ENCODE measurements at regions not wholly inside any gene's neighbourhood (a gene's known extent, or its start where the extent isn't known, plus 50 kb on each side); places are given as distances from the start of the nearest gene placed in this dataset.

GRCh38 chr22:45067731-45068130, 57.9 kb upstream of the PHF21B start:
- Histone ChIP-seq H3K27ac (ENCODE audit: low read depth, low read length) (no peak overlapping the region), H3K4me2 (ENCODE audit: low read length) (no peak overlapping the region), H3K4me1 (ENCODE audit: insufficient read depth, low read length) (peaks cover 27% of the 10 kb centered on the region), H3K4me3 (ENCODE audit: insufficient read depth, low read depth, low read length) (no peak overlapping the region), H3K9me3 (ENCODE audit: insufficient read depth, low read depth, low read length) (no peaks in the 10 kb centered on the region), H3K79me2 (ENCODE audit: insufficient read depth, low read length) (no peaks in the 10 kb centered on the region), H2AFZ (ENCODE audit: low read depth, low read length) (no peak overlapping the region), H3K9ac (ENCODE audit: low read length) (no peak overlapping the region), H4K20me1 (ENCODE audit: insufficient read depth, low read length) (no peaks in the 10 kb centered on the region), H3K27me3 (ENCODE audit: insufficient read depth, low read length) (no peaks in the 10 kb centered on the region), H3K36me3 (ENCODE audit: insufficient read depth, low read length) (no peaks in the 10 kb centered on the region)
- TF ChIP-seq EZH2 (IDR thresholded peaks at IDR 0.05; ENCODE audit: insufficient read depth, low read length) (no peak), CTCF (IDR thresholded peaks at IDR 0.05; ENCODE audit: insufficient read depth, low read depth, low read length) (no peak)
- H3K4me1 Mint-ChIP-seq (ENCODE audit: low read depth, unreplicated experiment): peaks cover 17% of the 10 kb centered on the region
- peaks cover 3% of the 10 kb centered on the region for H3K9me3 Mint-ChIP-seq (ENCODE audit: unreplicated experiment)
- H3K36me3 Mint-ChIP-seq (ENCODE audit: low read depth, unreplicated experiment): peaks cover 2% of the 10 kb centered on the region
- no peak for FAIRE-seq
- peak; percentile 6 for DNase-seq (ENCODE audit: low read depth)
- H3K4me3 Mint-ChIP-seq (ENCODE audit: unreplicated experiment): no peak overlapping the region
- H3K27me3 Mint-ChIP-seq (ENCODE audit: low read depth, unreplicated experiment): peaks cover 5% of the 10 kb centered on the region
- no peak overlapping the region for H3K27ac Mint-ChIP-seq (ENCODE audit: unreplicated experiment)

- no peak overlapping the region for H3K27ac ChIP-seq (ENCODE audit: low read depth, low read length)
- no peak overlapping the region for H3K4me3 Mint-ChIP-seq (ENCODE audit: unreplicated experiment)
These were observed 60.1 kb upstream of the PHF21B start for GRCh38 chr22:45069925-45070324.

More at GRCh38 chr22:45069925-45070324, 60.1 kb upstream of the PHF21B start:
- Histone ChIP-seq H2AFZ (ENCODE audit: low read depth, low read length) (no peak overlapping the region), H3K4me3 (ENCODE audit: insufficient read depth, low read depth, low read length) (no peak overlapping the region), H3K79me2 (ENCODE audit: insufficient read depth, low read length) (no peaks in the 10 kb centered on the region), H3K9ac (ENCODE audit: low read length) (no peak overlapping the region), H3K4me2 (ENCODE audit: low read length) (no peak overlapping the region), H3K36me3 (ENCODE audit: insufficient read depth, low read length) (no peaks in the 10 kb centered on the region), H3K9me3 (ENCODE audit: insufficient read depth, low read depth, low read length) (no peaks in the 10 kb centered on the region), H3K4me1 (ENCODE audit: insufficient read depth, low read length) (peaks cover 17% of the 10 kb centered on the region), H3K27me3 (ENCODE audit: insufficient read depth, low read length) (peaks cover under 1% of the 10 kb centered on the region), H4K20me1 (ENCODE audit: insufficient read depth, low read length) (no peaks in the 10 kb centered on the region)
- TF ChIP-seq CTCF (IDR thresholded peaks at IDR 0.05; ENCODE audit: insufficient read depth, low read depth, low read length) (no peak), EZH2 (IDR thresholded peaks at IDR 0.05; ENCODE audit: insufficient read depth, low read length) (no peak)
- Mint-ChIP-seq H3K4me1 (ENCODE audit: low read depth, unreplicated experiment) (peaks cover 12% of the 10 kb centered on the region), H3K36me3 (ENCODE audit: low read depth, unreplicated experiment) (no peaks in the 10 kb centered on the region), H3K9me3 (ENCODE audit: unreplicated experiment) (peaks cover 3% of the 10 kb centered on the region), H3K27ac (ENCODE audit: unreplicated experiment) (no peak overlapping the region), H3K27me3 (ENCODE audit: low read depth, unreplicated experiment) (peaks cover 4% of the 10 kb centered on the region)
- FAIRE-seq: no peak
- no peak for DNase-seq (ENCODE audit: low read depth)
